GM12878 (cell line): ENCODE measurements at regions not wholly inside any gene's neighbourhood (a gene's known extent, or its start where the extent isn't known, plus 50 kb on each side); places are given as distances from the start of the nearest gene placed in this dataset.
A peak's percentile ranks its signal among the peaks of the same experiment; 100 is the strongest.

Experiments
- CBX3 ChIP-seq: fragments of 200-600 bp; sonication (generic); IDR thresholded peaks from 2 replicates; pipeline ENCODE4 v1.6.1; 2016; ENCODE audit warnings: low read depth, borderline replicate concordance
- CBX5 ChIP-seq: sonication (generic); IDR thresholded peaks from 2 replicates; pipeline ENCODE4 v1.6.1; 2016; ENCODE audit warnings: low read depth, moderate library complexity, mild to moderate bottlenecking, inconsistent platforms
- DPF2 ChIP-seq: fragments of 450-650 bp; IDR thresholded peaks from 2 replicates; pipeline ENCODE4 v1.6.1; 2017; ENCODE audit warnings: mild to moderate bottlenecking
- EGR1 ChIP-seq, 2 experiments: IDR thresholded peaks; 1 replicate in 1 of 2; 2 replicates in 1 of 2; pipeline ENCODE4 v1.6.1; 2011 to 2012; ENCODE audit warnings: low read depth in 2 of 2, low read length in 2 of 2, borderline replicate concordance in 1 of 2, mild to moderate bottlenecking in 1 of 2, moderate library complexity in 1 of 2
- EP300 ChIP-seq, 2 experiments: fragments of 150-350 bp in 1 of 2; IDR thresholded peaks; 2 replicates each; pipeline ENCODE4 v1.6.1; 2011 to 2012; ENCODE audit warnings: low read depth in 2 of 2, low read length in 2 of 2, borderline replicate concordance in 1 of 2, improper control_type of control experiment in 1 of 2, inconsistent platforms in 1 of 2; ENCODE audit not compliant: control insufficient read depth in 1 of 2
- FOXM1 ChIP-seq: IDR thresholded peaks from 2 replicates; pipeline ENCODE4 v1.6.1; 2012; ENCODE audit warnings: low read depth, mild to moderate bottlenecking, inconsistent platforms, low read length, moderate library complexity
- GATAD2B ChIP-seq: fragments of 450-650 bp; conservative IDR thresholded peaks from 2 replicates; pipeline ENCODE4 v1.6.1; 2017; ENCODE audit warnings: low read depth, mild to moderate bottlenecking, moderate library complexity
- HDAC6 ChIP-seq: fragments of 200-600 bp; sonication (generic); IDR thresholded peaks from one replicate; pipeline ENCODE4 v1.8.0; 2017; ENCODE audit warnings: antibody characterized with exemption; ENCODE audit not compliant: unreplicated experiment
- IKZF2 ChIP-seq, 2 experiments: fragments of 450-650 bp; IDR thresholded peaks; 2 replicates each; pipeline ENCODE4 v1.6.1; 2017; ENCODE audit warnings: mild to moderate bottlenecking in 2 of 2, moderate library complexity in 2 of 2
- IRF4 ChIP-seq: IDR thresholded peaks from 2 replicates; pipeline ENCODE4 v1.6.1; 2011; ENCODE audit warnings: low read depth, low read length
- MXI1 ChIP-seq: fragments of 150-350 bp; IDR thresholded peaks from 2 replicates; pipeline ENCODE4 v1.6.1; 2011; ENCODE audit warnings: low read depth, mild to moderate bottlenecking, inconsistent platforms, low read length, improper control_type of control experiment
- NR2C2 ChIP-seq: IDR thresholded peaks from 2 replicates; pipeline ENCODE4 v1.6.1; 2011; ENCODE audit warnings: borderline replicate concordance, low read depth; ENCODE audit not compliant: control insufficient read depth, insufficient read length
- PAX5 ChIP-seq: IDR thresholded peaks from 2 replicates; pipeline ENCODE4 v1.6.1; 2011; ENCODE audit warnings: low read depth, low read length, borderline replicate concordance
- POU2F2 ChIP-seq: IDR thresholded peaks from 3 replicates; pipeline ENCODE4 v1.6.1; 2011; ENCODE audit warnings: low read depth, mild to moderate bottlenecking, low read length, borderline replicate concordance
- SMAD5 ChIP-seq: IDR thresholded peaks from 2 replicates; pipeline ENCODE4 v1.6.1; 2016; ENCODE audit warnings: antibody characterized with exemption, low read depth
- SMARCA5 ChIP-seq: fragments of 450-650 bp; IDR thresholded peaks from 2 replicates; pipeline ENCODE4 v1.6.1; 2017; ENCODE audit warnings: mild to moderate bottlenecking
- SRF ChIP-seq, 2 experiments: IDR thresholded peaks; 2 replicates each; pipeline ENCODE4 v1.6.1; 2011; ENCODE audit warnings: low read depth in 2 of 2, low read length in 2 of 2, mild to moderate bottlenecking in 1 of 2, moderate library complexity in 1 of 2
- STAT3 ChIP-seq: IDR thresholded peaks from 2 replicates; pipeline ENCODE4 v1.6.1; 2011; ENCODE audit warnings: low read depth, low read length, improper control_type of control experiment
- TF ChIP-seq, protein P1 (sequence below): fragments of 450-650 bp; IDR thresholded peaks from 2 replicates; pipeline ENCODE4 v1.6.1; 2016; ENCODE audit warnings: mild to moderate bottlenecking, moderate library complexity, borderline replicate concordance
- TF ChIP-seq, protein P2 (sequence below): fragments of 450-650 bp; IDR thresholded peaks from 2 replicates; pipeline ENCODE4 v1.6.1; 2017; ENCODE audit warnings: antibody characterized with exemption, mild to moderate bottlenecking, moderate library complexity
- TF ChIP-seq, protein P3 (sequence below): fragments of 450-650 bp; IDR thresholded peaks from 2 replicates; pipeline ENCODE4 v1.6.1; 2016; ENCODE audit warnings: mild to moderate bottlenecking

DNA sequence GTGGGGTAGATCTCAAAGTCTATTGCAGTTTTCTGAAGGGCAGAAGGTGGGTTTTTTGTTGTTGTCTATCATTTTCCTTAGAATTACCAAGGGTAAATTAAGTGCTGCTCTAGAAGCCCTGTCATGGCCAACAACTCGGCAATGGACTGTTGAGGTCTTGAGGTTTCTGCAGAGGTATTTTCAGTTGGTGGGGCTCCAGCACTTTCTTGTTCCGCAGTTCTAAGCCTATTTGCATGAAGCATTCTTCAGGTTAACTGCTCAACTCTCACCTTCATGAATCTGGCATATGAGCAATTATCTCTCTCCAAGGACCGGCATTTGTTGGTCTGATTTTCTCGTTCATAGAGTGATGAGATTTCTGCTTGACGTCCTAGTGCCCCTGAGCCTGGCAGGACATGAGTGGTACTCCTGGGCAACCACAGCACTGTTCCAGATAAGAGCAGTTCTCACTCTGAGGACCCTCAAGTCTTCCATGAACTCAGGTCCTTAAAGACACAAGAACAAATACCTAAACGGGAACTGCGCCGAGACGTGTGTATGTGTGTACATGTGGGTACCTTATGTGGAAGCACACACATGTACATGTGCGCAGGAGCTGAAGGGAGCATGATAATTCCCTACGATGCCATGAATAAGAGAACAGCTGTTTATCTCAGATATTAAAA is 544.5 kb downstream of the CSNK1G3 start (continued):
- TF ChIP-seq, protein P1, sequence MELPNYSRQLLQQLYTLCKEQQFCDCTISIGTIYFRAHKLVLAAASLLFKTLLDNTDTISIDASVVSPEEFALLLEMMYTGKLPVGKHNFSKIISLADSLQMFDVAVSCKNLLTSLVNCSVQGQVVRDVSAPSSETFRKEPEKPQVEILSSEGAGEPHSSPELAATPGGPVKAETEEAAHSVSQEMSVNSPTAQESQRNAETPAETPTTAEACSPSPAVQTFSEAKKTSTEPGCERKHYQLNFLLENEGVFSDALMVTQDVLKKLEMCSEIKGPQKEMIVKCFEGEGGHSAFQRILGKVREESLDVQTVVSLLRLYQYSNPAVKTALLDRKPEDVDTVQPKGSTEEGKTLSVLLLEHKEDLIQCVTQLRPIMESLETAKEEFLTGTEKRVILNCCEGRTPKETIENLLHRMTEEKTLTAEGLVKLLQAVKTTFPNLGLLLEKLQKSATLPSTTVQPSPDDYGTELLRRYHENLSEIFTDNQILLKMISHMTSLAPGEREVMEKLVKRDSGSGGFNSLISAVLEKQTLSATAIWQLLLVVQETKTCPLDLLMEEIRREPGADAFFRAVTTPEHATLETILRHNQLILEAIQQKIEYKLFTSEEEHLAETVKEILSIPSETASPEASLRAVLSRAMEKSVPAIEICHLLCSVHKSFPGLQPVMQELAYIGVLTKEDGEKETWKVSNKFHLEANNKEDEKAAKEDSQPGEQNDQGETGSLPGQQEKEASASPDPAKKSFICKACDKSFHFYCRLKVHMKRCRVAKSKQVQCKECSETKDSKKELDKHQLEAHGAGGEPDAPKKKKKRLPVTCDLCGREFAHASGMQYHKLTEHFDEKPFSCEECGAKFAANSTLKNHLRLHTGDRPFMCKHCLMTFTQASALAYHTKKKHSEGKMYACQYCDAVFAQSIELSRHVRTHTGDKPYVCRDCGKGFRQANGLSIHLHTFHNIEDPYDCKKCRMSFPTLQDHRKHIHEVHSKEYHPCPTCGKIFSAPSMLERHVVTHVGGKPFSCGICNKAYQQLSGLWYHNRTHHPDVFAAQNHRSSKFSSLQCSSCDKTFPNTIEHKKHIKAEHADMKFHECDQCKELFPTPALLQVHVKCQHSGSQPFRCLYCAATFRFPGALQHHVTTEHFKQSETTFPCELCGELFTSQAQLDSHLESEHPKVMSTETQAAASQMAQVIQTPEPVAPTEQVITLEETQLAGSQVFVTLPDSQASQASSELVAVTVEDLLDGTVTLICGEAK: no peak
- TF ChIP-seq EGR1 (IDR thresholded peaks at IDR 0.05; ENCODE audit: borderline replicate concordance in 1 of 2, low read depth in 2 of 2, low read length in 2 of 2): no peak
- TF ChIP-seq PAX5: no peak
- TF ChIP-seq SRF (IDR thresholded peaks at IDR 0.05; ENCODE audit: low read depth in 2 of 2, low read length in 2 of 2): peak in 1 of 2 experiments; percentile 86; a peak in 2 of 4 replicates
- TF ChIP-seq CBX3: no peak
- no peak for TF ChIP-seq GATAD2B
- no peak for TF ChIP-seq STAT3
- TF ChIP-seq IKZF2 (IDR thresholded peaks at IDR 0.05): peak in 1 of 2 experiments; percentile 12; a peak in 1 of 4 replicates
- no peak for TF ChIP-seq NR2C2
- TF ChIP-seq IRF4: no peak
- no peak for TF ChIP-seq DPF2
- TF ChIP-seq POU2F2: peak; percentile 88; the same call in 2 of the 3 replicates
- TF ChIP-seq, protein P2, sequence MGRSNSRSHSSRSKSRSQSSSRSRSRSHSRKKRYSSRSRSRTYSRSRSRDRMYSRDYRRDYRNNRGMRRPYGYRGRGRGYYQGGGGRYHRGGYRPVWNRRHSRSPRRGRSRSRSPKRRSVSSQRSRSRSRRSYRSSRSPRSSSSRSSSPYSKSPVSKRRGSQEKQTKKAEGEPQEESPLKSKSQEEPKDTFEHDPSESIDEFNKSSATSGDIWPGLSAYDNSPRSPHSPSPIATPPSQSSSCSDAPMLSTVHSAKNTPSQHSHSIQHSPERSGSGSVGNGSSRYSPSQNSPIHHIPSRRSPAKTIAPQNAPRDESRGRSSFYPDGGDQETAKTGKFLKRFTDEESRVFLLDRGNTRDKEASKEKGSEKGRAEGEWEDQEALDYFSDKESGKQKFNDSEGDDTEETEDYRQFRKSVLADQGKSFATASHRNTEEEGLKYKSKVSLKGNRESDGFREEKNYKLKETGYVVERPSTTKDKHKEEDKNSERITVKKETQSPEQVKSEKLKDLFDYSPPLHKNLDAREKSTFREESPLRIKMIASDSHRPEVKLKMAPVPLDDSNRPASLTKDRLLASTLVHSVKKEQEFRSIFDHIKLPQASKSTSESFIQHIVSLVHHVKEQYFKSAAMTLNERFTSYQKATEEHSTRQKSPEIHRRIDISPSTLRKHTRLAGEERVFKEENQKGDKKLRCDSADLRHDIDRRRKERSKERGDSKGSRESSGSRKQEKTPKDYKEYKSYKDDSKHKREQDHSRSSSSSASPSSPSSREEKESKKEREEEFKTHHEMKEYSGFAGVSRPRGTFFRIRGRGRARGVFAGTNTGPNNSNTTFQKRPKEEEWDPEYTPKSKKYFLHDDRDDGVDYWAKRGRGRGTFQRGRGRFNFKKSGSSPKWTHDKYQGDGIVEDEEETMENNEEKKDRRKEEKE: no peak
- TF ChIP-seq, protein P3, sequence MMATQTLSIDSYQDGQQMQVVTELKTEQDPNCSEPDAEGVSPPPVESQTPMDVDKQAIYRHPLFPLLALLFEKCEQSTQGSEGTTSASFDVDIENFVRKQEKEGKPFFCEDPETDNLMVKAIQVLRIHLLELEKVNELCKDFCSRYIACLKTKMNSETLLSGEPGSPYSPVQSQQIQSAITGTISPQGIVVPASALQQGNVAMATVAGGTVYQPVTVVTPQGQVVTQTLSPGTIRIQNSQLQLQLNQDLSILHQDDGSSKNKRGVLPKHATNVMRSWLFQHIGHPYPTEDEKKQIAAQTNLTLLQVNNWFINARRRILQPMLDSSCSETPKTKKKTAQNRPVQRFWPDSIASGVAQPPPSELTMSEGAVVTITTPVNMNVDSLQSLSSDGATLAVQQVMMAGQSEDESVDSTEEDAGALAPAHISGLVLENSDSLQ: no peak
- TF ChIP-seq CBX5: 0 out of 2 replicates have a peak, but pooled peaks have one; percentile 42
- TF ChIP-seq MXI1: no peak
- no peak for TF ChIP-seq FOXM1
- no peak for TF ChIP-seq HDAC6
- no peak for TF ChIP-seq EP300 (IDR thresholded peaks at IDR 0.05; ENCODE audit: borderline replicate concordance in 1 of 2, control insufficient read depth in 1 of 2, low read depth in 2 of 2, low read length in 2 of 2)
- no peak for TF ChIP-seq SMAD5
- TF ChIP-seq SMARCA5: 0 out of 2 replicates have a peak, but pooled peaks have one; percentile 10
